CD14-positive monocyte (primary cell): ENCODE measurements at regions not wholly inside any gene's neighbourhood (a gene's known extent, or its start where the extent isn't known, plus 50 kb on each side); places are given as distances from the start of the nearest gene placed in this dataset.

Experiments
- DNase-seq, 3 donors: peaks; one replicate each; pipeline ENCODE4 v3.0.0-alpha.2; 2011 to 2022
- H2AFZ ChIP-seq: 2 replicates; pipeline ENCODE4 v1.6.0; 2012; ENCODE audit warnings: mild to moderate bottlenecking, low read depth, low read length, inconsistent platforms; ENCODE audit not compliant: insufficient read depth, poor library complexity, severe bottlenecking
- H3K27ac ChIP-seq, 2 donors: 1 replicate in 1 of 2; 2 replicates in 1 of 2; pipeline ENCODE4 v1.5.1; 2012 to 2013; ENCODE audit warnings: low read length in 2 of 2, control low read depth in 1 of 2, inconsistent platforms in 1 of 2, low read depth in 1 of 2, mild to moderate bottlenecking in 1 of 2
- H3K27me3 ChIP-seq, 2 donors: one replicate each; pipeline versions ENCODE4 v1.6.0 to v1.6.1; 2011 to 2013; ENCODE audit warnings: low read length in 2 of 2; ENCODE audit not compliant: control insufficient read depth in 2 of 2, insufficient read depth in 2 of 2
- H3K36me3 ChIP-seq, 2 donors: replicated peaks in 1 of 2; 1 replicate in 1 of 2; 2 replicates in 1 of 2; pipeline versions ENCODE4 v1.5.1 to v1.6.1; 2012 to 2013; ENCODE audit warnings: low read length in 2 of 2, control low read depth in 1 of 2, inconsistent platforms in 1 of 2, mild to moderate bottlenecking in 1 of 2; ENCODE audit not compliant: insufficient read depth in 2 of 2, control insufficient read depth in 1 of 2
- H3K4me1 ChIP-seq, 2 donors: 1 replicate in 1 of 2; 2 replicates in 1 of 2; pipeline versions ENCODE4 v1.5.1 to v1.6.1; 2012 to 2013; ENCODE audit warnings: low read length in 2 of 2, control low read depth in 1 of 2, inconsistent platforms in 1 of 2, mild to moderate bottlenecking in 1 of 2, moderate library complexity in 1 of 2; ENCODE audit not compliant: insufficient read depth in 2 of 2, control insufficient read depth in 1 of 2
- H3K4me2 ChIP-seq: replicated peaks from 2 replicates; pipeline ENCODE3; 2012; ENCODE audit warnings: low read length, moderate library complexity, mild to moderate bottlenecking; ENCODE audit not compliant: poor library complexity, severe bottlenecking; ENCODE audit errors: extremely low read depth
- H3K4me3 ChIP-seq, 3 experiments: fragments of 200-600 bp in 1 of 3; sonication (generic) in 1 of 3; replicated peaks in 1 of 3; 1 replicate in 2 of 3; 2 replicates in 1 of 3; pipeline ENCODE4 v1.5.1; 2011 to 2013; ENCODE audit warnings: low read length in 3 of 3, mild to moderate bottlenecking in 3 of 3, control low read depth in 2 of 3, low read depth in 2 of 3, inconsistent platforms in 1 of 3, moderate library complexity in 1 of 3
- H3K79me2 ChIP-seq: 2 replicates; pipeline ENCODE4 v1.6.0; 2012; ENCODE audit warnings: mild to moderate bottlenecking, control low read depth, inconsistent platforms, low read length, moderate library complexity; ENCODE audit not compliant: insufficient read depth
- H3K9ac ChIP-seq: 2 replicates; pipeline ENCODE4 v1.6.0; 2017; ENCODE audit warnings: low read length, mild to moderate bottlenecking; ENCODE audit not compliant: insufficient read depth, poor library complexity, severe bottlenecking
- H3K9me3 ChIP-seq, 2 donors: replicated peaks in 1 of 2; 1 replicate in 1 of 2; 2 replicates in 1 of 2; pipeline versions ENCODE4 v1.5.1 to v1.6.1; 2012 to 2013; ENCODE audit warnings: low read length in 2 of 2, control low read depth in 1 of 2; ENCODE audit not compliant: control insufficient read depth in 1 of 2, insufficient read depth in 1 of 2
- H4K20me1 ChIP-seq: 2 replicates; pipeline ENCODE4 v1.6.0; 2012; ENCODE audit warnings: mild to moderate bottlenecking, low read length, control low read depth, moderate library complexity; ENCODE audit not compliant: insufficient read depth
- H3K27ac Mint-ChIP-seq, 7 donors: one replicate each; pipeline ENCODE4 v1.8.0; 2020; ENCODE audit warnings: mild to moderate bottlenecking in 7 of 7, mixed read lengths in 7 of 7, moderate library complexity in 6 of 7, inconsistent platforms in 2 of 7
- H3K27me3 Mint-ChIP-seq, 3 donors: one replicate each; pipeline ENCODE4 v1.8.0; 2021 to 2022; ENCODE audit warnings: low read depth in 3 of 3, mild to moderate bottlenecking in 3 of 3, mixed read lengths in 3 of 3, moderate library complexity in 3 of 3, inconsistent platforms in 1 of 3
- H3K36me3 Mint-ChIP-seq, 2 donors: one replicate each; pipeline ENCODE4 v1.8.0; 2020; ENCODE audit warnings: mixed read lengths in 2 of 2, inconsistent platforms in 1 of 2, mild to moderate bottlenecking in 1 of 2
- H3K4me1 Mint-ChIP-seq: one replicate; pipeline ENCODE4 v1.8.0; 2020; ENCODE audit warnings: mild to moderate bottlenecking, mixed read lengths
- H3K4me3 Mint-ChIP-seq, 2 donors: one replicate each; pipeline ENCODE4 v1.8.0; 2020; ENCODE audit warnings: mild to moderate bottlenecking in 2 of 2, mixed read lengths in 2 of 2, moderate library complexity in 1 of 2
- H3K9me3 Mint-ChIP-seq, 7 donors: one replicate each; pipeline ENCODE4 v1.8.0; 2020 to 2022; ENCODE audit warnings: mixed read lengths in 7 of 7, mild to moderate bottlenecking in 6 of 7, moderate library complexity in 6 of 7, inconsistent platforms in 2 of 7
- CTCF ChIP-seq: fragments of 200-600 bp; IDR thresholded peaks from one replicate; pipeline ENCODE4 v1.8.0; 2022; ENCODE audit warnings: antibody characterized with exemption, mild to moderate bottlenecking
- WGBS: methylation state at CpG from one replicate; pipeline ENCODE4 v1.1.5; 2013; ENCODE audit warnings: missing lambda C conversion rate; ENCODE audit not compliant: insufficient coverage; 5-methylcytosine and 5-hydroxymethylcytosine counted together
- intact Hi-C, 2 donors: fragments of 100-400 bp; cut with micrococcal nuclease; formaldehyde crosslinking; loops; one replicate each; pipeline versions ENCODE4 v1.15.0 to v1.15.1; 2023

DNA sequence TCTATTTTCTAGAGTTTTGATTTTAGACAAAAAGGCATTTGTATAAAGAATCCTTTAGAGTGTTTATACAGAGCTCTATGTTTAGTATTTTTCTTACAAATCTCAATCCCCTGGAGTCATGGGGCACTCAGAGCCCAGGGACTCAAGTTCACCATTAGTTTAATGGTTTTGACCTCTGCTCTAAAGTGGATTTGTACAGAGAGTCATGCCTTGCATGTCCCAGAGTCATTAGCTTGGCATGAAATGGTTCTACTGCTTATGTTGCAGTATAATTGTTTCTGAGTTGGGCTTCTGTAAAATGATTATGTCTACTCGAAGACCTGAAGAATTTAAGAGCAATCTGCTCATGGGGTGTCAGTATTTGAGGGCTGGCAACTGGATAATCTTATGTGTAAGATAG, 406.2 kb downstream of the DLEU7 start:
- WGBS, result no CpG with 5 or more reads among the region's 1 CpG
- no peaks in the 10 kb centered on the region for H3K79me2 ChIP-seq
- H3K4me2 ChIP-seq, result no peak overlapping the region
- Mint-ChIP-seq H3K36me3 (no peaks in the 10 kb centered on the region), H3K4me1 (no peaks in the 10 kb centered on the region), H3K27ac (no peak overlapping the region), H3K27me3 (no peaks in the 10 kb centered on the region), H3K9me3 (peaks cover 0 to 4% (median 1%) of the 10 kb centered on the region in 7 donors), H3K4me3 (no peak overlapping the region)
- no peak overlapping the region for H2AFZ ChIP-seq
- no peak for TF ChIP-seq CTCF
- H3K9ac ChIP-seq, result no peak overlapping the region
- no peak for DNase-seq
- no peaks in the 10 kb centered on the region for H3K4me1 ChIP-seq
- no peaks in the 10 kb centered on the region for H4K20me1 ChIP-seq
- no peaks in the 10 kb centered on the region for H3K27me3 ChIP-seq
- no peaks in the 10 kb centered on the region for H3K36me3 ChIP-seq
- H3K27ac ChIP-seq, result no peak overlapping the region
- H3K4me3 ChIP-seq, result no peak overlapping the region
- peaks cover 0 to 4% of the 10 kb centered on the region in 2 donors for H3K9me3 ChIP-seq
- intact Hi-C loops, result no loop called here

DNA sequence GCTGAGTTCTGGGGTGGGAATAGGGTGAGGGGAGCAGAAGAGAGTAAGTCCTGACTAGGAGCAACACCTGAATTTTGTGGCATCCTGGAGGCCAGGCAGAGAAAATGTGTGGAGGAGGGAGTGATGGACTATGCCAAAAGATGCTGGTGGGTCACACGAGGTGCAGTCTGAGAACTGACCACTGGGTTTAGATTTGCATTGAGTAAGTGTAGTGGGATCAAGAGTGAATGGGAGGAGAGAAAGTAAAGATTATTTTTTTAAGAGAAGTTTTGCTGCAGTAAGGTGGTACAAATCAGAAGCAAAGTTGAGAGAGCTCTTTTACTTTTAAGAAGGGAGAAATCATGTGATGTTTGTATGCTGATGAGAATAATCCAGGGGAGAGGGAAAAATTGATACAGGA, 405.1 kb downstream of the DLEU7 start:
- H3K27me3 ChIP-seq, result no peaks in the 10 kb centered on the region
- no peaks in the 10 kb centered on the region for H3K36me3 ChIP-seq
- no peaks in the 10 kb centered on the region for H4K20me1 ChIP-seq
- H3K27me3 Mint-ChIP-seq, result no peaks in the 10 kb centered on the region
- H3K4me1 Mint-ChIP-seq, result peaks cover 5% of the 10 kb centered on the region
- no peak overlapping the region for H3K4me3 ChIP-seq
- H3K27ac Mint-ChIP-seq, result no peak overlapping the region
- peaks cover 0 to 4% (median 0%) of the 10 kb centered on the region in 7 donors for H3K9me3 Mint-ChIP-seq
- H3K4me3 Mint-ChIP-seq, result no peak overlapping the region
- no peaks in the 10 kb centered on the region for H3K36me3 Mint-ChIP-seq
- H3K4me1 ChIP-seq, result no peaks in the 10 kb centered on the region
- TF ChIP-seq CTCF, result no peak
- WGBS, result 100% methylated on average over 1 of the region's 1 CpG
- no peak for DNase-seq
- H3K9me3 ChIP-seq, result peaks cover 0 to 4% of the 10 kb centered on the region in 2 donors
- intact Hi-C loops, result no loop called here
- H2AFZ ChIP-seq, result no peak overlapping the region
- H3K27ac ChIP-seq, result no peak overlapping the region
- H3K79me2 ChIP-seq, result no peaks in the 10 kb centered on the region
- H3K4me2 ChIP-seq, result no peak overlapping the region
- H3K9ac ChIP-seq, result no peak overlapping the region
